NB4 (cell line): ENCODE measurements at regions not wholly inside any gene's neighbourhood (a gene's known extent, or its start where the extent isn't known, plus 50 kb on each side); places are given as distances from the start of the nearest gene placed in this dataset.

Source experiments
- DNase-seq: peaks from one replicate; pipeline ENCODE4 v3.0.0; 2010; ENCODE audit warnings: low read depth
- H3K4me3 ChIP-seq: one replicate; pipeline ENCODE4 v1.5.1; 2011; ENCODE audit warnings: mild to moderate bottlenecking, low read depth, low read length, moderate library complexity
- MAX ChIP-seq: IDR thresholded peaks from 2 replicates; pipeline ENCODE4 v1.6.1; 2011; ENCODE audit warnings: low read depth, low read length
- MYC ChIP-seq: IDR thresholded peaks from 2 replicates; pipeline ENCODE4 v1.6.1; 2011; ENCODE audit warnings: low read depth, low read length
- POLR2A ChIP-seq: IDR thresholded peaks from 2 replicates; pipeline ENCODE4 v1.6.1; 2011; ENCODE audit warnings: mild to moderate bottlenecking; ENCODE audit not compliant: insufficient read length; ENCODE audit errors: extremely low read depth
- TF ChIP-seq, protein P1 (sequence below): IDR thresholded peaks from one replicate; pipeline ENCODE4 v1.5.1; 2012; ENCODE audit warnings: low read depth, low read length

DNA sequence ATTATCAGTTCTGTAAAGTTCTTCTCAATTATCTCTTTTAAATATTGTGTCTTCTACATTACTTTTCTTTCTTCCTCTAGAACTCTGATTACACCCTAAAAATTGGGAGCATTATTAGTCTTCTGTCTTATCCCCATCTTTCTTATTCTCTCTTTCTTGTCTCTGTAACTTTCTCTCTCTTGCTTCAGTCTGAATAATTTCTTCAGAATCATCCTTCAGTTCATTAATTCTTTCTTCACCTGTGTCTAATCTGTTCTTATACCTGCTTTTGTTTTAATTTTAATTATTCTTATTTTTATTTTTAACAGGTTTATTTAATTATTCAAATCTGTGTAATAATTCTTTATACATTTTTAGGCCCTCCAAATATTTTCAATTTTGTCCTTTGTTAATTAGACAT, 114.3 kb downstream of the GATA3 start:
- no peak for TF ChIP-seq MYC
- no peak for TF ChIP-seq POLR2A
- TF ChIP-seq MAX = no peak
- TF ChIP-seq, protein P1, sequence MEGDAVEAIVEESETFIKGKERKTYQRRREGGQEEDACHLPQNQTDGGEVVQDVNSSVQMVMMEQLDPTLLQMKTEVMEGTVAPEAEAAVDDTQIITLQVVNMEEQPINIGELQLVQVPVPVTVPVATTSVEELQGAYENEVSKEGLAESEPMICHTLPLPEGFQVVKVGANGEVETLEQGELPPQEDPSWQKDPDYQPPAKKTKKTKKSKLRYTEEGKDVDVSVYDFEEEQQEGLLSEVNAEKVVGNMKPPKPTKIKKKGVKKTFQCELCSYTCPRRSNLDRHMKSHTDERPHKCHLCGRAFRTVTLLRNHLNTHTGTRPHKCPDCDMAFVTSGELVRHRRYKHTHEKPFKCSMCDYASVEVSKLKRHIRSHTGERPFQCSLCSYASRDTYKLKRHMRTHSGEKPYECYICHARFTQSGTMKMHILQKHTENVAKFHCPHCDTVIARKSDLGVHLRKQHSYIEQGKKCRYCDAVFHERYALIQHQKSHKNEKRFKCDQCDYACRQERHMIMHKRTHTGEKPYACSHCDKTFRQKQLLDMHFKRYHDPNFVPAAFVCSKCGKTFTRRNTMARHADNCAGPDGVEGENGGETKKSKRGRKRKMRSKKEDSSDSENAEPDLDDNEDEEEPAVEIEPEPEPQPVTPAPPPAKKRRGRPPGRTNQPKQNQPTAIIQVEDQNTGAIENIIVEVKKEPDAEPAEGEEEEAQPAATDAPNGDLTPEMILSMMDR = no peak
- DNase-seq = no peak
- no peak overlapping the region for H3K4me3 ChIP-seq

GRCh38 chr10:8171008-8171407, 116.5 kb downstream of the GATA3 start:
- no peak for DNase-seq
- no peak overlapping the region for H3K4me3 ChIP-seq
- TF ChIP-seq MAX = no peak
- TF ChIP-seq, protein P1 = no peak
- no peak for TF ChIP-seq MYC
- TF ChIP-seq POLR2A = no peak

- no peak overlapping the region for H3K4me3 ChIP-seq
- TF ChIP-seq MYC (no peak), POLR2A (no peak), MAX (no peak)
- TF ChIP-seq, protein P1 = no peak
- no peak for DNase-seq
Observed at GRCh38 chr10:8172604-8173003, 118.1 kb downstream of the GATA3 start.

GRCh38 chr10:8173243-8173865, 118.9 kb downstream of the GATA3 start:
- TF ChIP-seq POLR2A (no peak), MAX (no peak), MYC (no peak)
- TF ChIP-seq, protein P1 = no peak
- DNase-seq = no peak
- H3K4me3 ChIP-seq = no peak overlapping the region

DNA sequence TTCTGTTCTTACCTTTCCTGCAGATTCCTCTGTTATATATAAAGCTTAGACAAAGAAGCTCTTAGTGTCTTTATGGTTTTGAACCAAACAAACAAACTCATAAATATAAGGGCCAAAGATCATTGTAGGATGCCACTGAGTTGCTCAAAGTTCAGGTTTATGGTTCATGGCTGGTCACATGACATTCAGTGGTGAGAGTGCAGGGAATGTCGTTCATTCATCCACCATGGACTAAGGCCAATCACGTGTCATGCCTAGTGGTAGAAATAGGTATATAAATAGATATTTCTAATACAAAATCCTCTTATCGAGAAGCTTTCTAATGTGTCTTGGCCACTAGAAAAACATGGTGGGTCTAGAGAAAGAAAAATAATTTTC, 119.4 kb downstream of the GATA3 start:
- no peak for TF ChIP-seq MAX
- TF ChIP-seq, protein P1 = no peak
- no peak for TF ChIP-seq MYC
- TF ChIP-seq POLR2A = no peak
- H3K4me3 ChIP-seq = no peak overlapping the region
- DNase-seq = no peak
